NT2/D1 (cell line): ENCODE measurements at regions not wholly inside any gene's neighbourhood (a gene's known extent, or its start where the extent isn't known, plus 50 kb on each side); places are given as distances from the start of the nearest gene placed in this dataset.

ENCODE experiments used
- SUZ12 ChIP-seq: IDR thresholded peaks from 2 replicates; pipeline ENCODE4 v1.6.1; 2011; ENCODE audit not compliant: insufficient read length, insufficient read depth; ENCODE audit errors: extremely low read depth
- ZNF274 ChIP-seq: IDR thresholded peaks from 2 replicates; pipeline ENCODE4 v1.6.1; 2011; ENCODE audit warnings: mild to moderate bottlenecking, low read depth, low read length

- no peak for TF ChIP-seq ZNF274
- TF ChIP-seq SUZ12, result no peak
Observed at GRCh38 chr2:44063033-44063432, 67.2 kb upstream of the LRPPRC start.
